K562 (cell line): ENCODE measurements at regions not wholly inside any gene's neighbourhood (a gene's known extent, or its start where the extent isn't known, plus 50 kb on each side); places are given as distances from the start of the nearest gene placed in this dataset.

Experiments
- DNMT1 ChIP-seq: fragments of 450-650 bp; IDR thresholded peaks from 2 replicates; pipeline ENCODE4 v1.6.1; 2016; ENCODE audit warnings: antibody characterized with exemption, mild to moderate bottlenecking
- FOXM1 ChIP-seq, 2 experiments: fragments of 450-650 bp in 1 of 2; sonication (generic) in 1 of 2; formaldehyde crosslinking in 1 of 2; IDR thresholded peaks; 2 replicates each; pipeline versions ENCODE4 v1.6.1 to v1.9.0; 2017 to 2022; ENCODE audit warnings: low read depth in 2 of 2, mild to moderate bottlenecking in 2 of 2, missing genetic modification reagents in 1 of 2, moderate library complexity in 1 of 2
- MXI1 ChIP-seq: IDR thresholded peaks from 2 replicates; pipeline ENCODE4 v1.6.1; 2011; ENCODE audit warnings: low read depth, mild to moderate bottlenecking, improper control_type of control experiment, low read length
- SMARCE1 ChIP-seq: fragments of 450-650 bp; IDR thresholded peaks from 2 replicates; pipeline ENCODE4 v1.7.1; 2016; ENCODE audit warnings: mild to moderate bottlenecking
- TAF15 ChIP-seq: fragments of 200-400 bp; formaldehyde crosslinking; IDR thresholded peaks from 2 replicates; pipeline ENCODE4 v1.6.1; 2017; ENCODE audit warnings: mild to moderate bottlenecking, low read depth, low read length, moderate library complexity

DNA sequence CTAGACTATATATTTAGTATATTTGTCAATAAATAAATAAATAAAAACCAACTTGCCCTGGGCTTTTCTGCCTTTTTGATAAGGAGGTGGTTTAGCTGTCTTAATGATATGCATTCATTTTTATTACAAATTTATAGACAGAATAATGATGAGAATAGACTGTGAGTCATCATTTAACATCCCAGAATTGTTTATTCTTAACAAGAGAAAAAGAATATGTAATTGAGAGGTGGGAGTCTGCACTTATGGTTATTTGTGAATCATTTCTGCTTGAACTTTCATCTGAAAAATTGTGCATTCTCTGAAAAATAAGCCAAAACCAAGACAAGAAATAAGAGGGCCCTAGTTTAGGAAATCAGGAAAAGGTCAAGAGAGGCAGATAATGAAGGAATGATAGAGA lies 326.2 kb downstream of the COL11A1 start:
- no peak for TF ChIP-seq FOXM1 (IDR thresholded peaks at IDR 0.05; ENCODE audit: low read depth)
- no peak for TF ChIP-seq FOXM1 (CRISPR knock-in tag; IDR thresholded peaks at IDR 0.05; ENCODE audit: low read depth)
- TF ChIP-seq DNMT1, result no peak
- no peak for TF ChIP-seq TAF15
- TF ChIP-seq MXI1, result no peak
- TF ChIP-seq SMARCE1, result no peak
